B cell (primary cell): ENCODE measurements at regions not wholly inside any gene's neighbourhood (a gene's known extent, or its start where the extent isn't known, plus 50 kb on each side); places are given as distances from the start of the nearest gene placed in this dataset.

ENCODE experiments used
- EZH2 ChIP-seq: IDR thresholded peaks from 2 replicates; pipeline ENCODE4 v1.6.1; 2012; ENCODE audit warnings: borderline replicate concordance, low read depth, mild to moderate bottlenecking, moderate library complexity, low read length; ENCODE audit not compliant: insufficient read depth, poor library complexity, severe bottlenecking
- TF ChIP-seq, protein P1 (sequence below): fragments of 200-600 bp; IDR thresholded peaks from one replicate; pipeline ENCODE4 v1.8.0; 2022; ENCODE audit warnings: antibody characterized with exemption, mild to moderate bottlenecking

GRCh38 chr6:115728171-115728570, 332.5 kb downstream of the FRK start:
- TF ChIP-seq, protein P1, sequence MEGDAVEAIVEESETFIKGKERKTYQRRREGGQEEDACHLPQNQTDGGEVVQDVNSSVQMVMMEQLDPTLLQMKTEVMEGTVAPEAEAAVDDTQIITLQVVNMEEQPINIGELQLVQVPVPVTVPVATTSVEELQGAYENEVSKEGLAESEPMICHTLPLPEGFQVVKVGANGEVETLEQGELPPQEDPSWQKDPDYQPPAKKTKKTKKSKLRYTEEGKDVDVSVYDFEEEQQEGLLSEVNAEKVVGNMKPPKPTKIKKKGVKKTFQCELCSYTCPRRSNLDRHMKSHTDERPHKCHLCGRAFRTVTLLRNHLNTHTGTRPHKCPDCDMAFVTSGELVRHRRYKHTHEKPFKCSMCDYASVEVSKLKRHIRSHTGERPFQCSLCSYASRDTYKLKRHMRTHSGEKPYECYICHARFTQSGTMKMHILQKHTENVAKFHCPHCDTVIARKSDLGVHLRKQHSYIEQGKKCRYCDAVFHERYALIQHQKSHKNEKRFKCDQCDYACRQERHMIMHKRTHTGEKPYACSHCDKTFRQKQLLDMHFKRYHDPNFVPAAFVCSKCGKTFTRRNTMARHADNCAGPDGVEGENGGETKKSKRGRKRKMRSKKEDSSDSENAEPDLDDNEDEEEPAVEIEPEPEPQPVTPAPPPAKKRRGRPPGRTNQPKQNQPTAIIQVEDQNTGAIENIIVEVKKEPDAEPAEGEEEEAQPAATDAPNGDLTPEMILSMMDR: no peak
- no peak for TF ChIP-seq EZH2
